Transverse colon (tissue), 4 donors: ENCODE measurements at regions not wholly inside any gene's neighbourhood (a gene's known extent, or its start where the extent isn't known, plus 50 kb on each side); places are given as distances from the start of the nearest gene placed in this dataset.

Experiments used
- DNase-seq: peaks from one replicate; pipeline ENCODE4 v3.0.0-alpha.2; 2019
- H3K27ac ChIP-seq, 4 donors: fragments of 200-600 bp; sonication (generic); 2 replicates each; pipeline ENCODE4 v1.5.1; 2016 to 2018; ENCODE audit warnings: inconsistent platforms in 4 of 4
- H3K27me3 ChIP-seq: fragments of 200-600 bp; sonication (generic); 2 replicates; pipeline ENCODE4 v1.5.1; 2017; ENCODE audit warnings: inconsistent platforms
- H3K36me3 ChIP-seq, 4 donors: fragments of 200-600 bp; sonication (generic); 2 replicates each; pipeline ENCODE4 v1.5.1; 2017 to 2019; ENCODE audit warnings: inconsistent platforms in 4 of 4
- H3K4me1 ChIP-seq, 4 donors: fragments of 200-600 bp; sonication (generic); 2 replicates each; pipeline ENCODE4 v1.5.1; 2017 to 2020; ENCODE audit warnings: inconsistent platforms in 4 of 4
- H3K4me3 ChIP-seq, 4 donors: fragments of 200-600 bp; sonication (generic); 1 replicate in 1 of 4; 2 replicates in 3 of 4; pipeline versions ENCODE4 v1.5.1 to v1.6.1; 2017 to 2019; ENCODE audit warnings: inconsistent platforms in 4 of 4
- H3K9me3 ChIP-seq, 2 donors: fragments of 200-600 bp; sonication (generic); 2 replicates each; pipeline ENCODE4 v1.5.1; 2017 to 2019; ENCODE audit warnings: inconsistent platforms in 2 of 2
- EP300 ChIP-seq: sonication (generic); formaldehyde crosslinking; IDR thresholded peaks from one replicate; pipeline ENCODE4 v1.6.1; 2017; ENCODE audit warnings: antibody characterized with exemption, low read depth
- POLR2A ChIP-seq: fragments of 450-650 bp; IDR thresholded peaks from one replicate; pipeline ENCODE4 v1.6.1; 2016; ENCODE audit warnings: antibody characterized with exemption, mild to moderate bottlenecking, moderate library complexity
- POLR2AphosphoS5 ChIP-seq, 3 donors: sonication (generic); formaldehyde crosslinking; IDR thresholded peaks; one replicate each; pipeline ENCODE4 v1.6.1; 2016; ENCODE audit warnings: antibody characterized with exemption in 3 of 3
- WGBS, 2 donors: methylation state at CpG; one replicate each; pipeline ENCODE4 v1.1.5; 2018; ENCODE audit warnings: low coverage in 1 of 2; 5-methylcytosine and 5-hydroxymethylcytosine counted together
- in situ Hi-C, 4 donors: fragments of 200-750 bp; cut with MboI; loops; one replicate each; pipeline versions ENCODE4 v1.15.0 to v1.15.1; 2017; ENCODE audit warnings: low sequenced_read_pairs in 3 of 4, low pct_ligation_motif_present in 1 of 4, low pct_unique_long_range_greater_than_20kb in 1 of 4
- intact Hi-C: fragments of 100-400 bp; cut with DNase I; formaldehyde crosslinking; loops from one replicate; pipeline ENCODE4 v1.15.1; 2023; ENCODE audit warnings: low total_unique reads
- TF ChIP-seq, protein P1 (sequence below), 5 experiments: fragments of 200-600 bp in 3 of 5; fragments of 450-650 bp in 2 of 5; sonication (generic) in 3 of 5; IDR thresholded peaks; 1 replicate in 2 of 5; 2 replicates in 3 of 5; pipeline ENCODE4 v1.5.1; 2016 to 2017; ENCODE audit warnings: antibody characterized with exemption in 5 of 5, inconsistent platforms in 3 of 5, mild to moderate bottlenecking in 2 of 5, moderate library complexity in 1 of 5

DNA sequence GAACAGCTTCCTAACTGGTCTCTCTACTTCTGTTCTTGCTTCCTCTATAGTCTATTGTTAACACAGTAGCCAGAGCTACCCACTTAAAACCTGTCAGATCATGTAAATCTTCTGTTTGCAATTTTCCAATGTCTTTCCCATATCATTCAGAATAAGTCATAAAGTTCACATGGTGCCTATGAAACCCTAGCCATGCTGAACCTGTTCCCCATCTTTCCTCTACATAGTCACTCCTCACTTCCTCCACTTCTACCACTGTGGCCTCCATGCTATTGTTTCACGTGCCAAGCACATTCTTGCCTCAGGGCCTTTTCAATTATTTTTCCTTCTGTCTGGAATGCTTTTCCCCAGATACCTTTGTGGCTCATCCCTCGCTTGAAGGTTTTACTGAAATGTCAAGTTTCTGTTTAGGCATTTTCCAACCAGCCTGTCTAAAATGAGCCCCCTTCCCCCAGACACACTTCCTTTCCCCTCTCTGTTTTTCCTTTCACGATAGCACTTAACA is 132.1 kb downstream of the DYRK2 start:
- in situ Hi-C loops, result no loop called here
- H3K36me3 ChIP-seq, result no peaks in the 10 kb centered on the region
- 88 to 91% methylated on average over 3 of the region's 3 CpGs for WGBS, 2 donors
- H3K4me3 ChIP-seq, result no peak overlapping the region
- intact Hi-C loops, result no loop called here
- no peaks in the 10 kb centered on the region for H3K4me1 ChIP-seq
- no peak overlapping the region for H3K27ac ChIP-seq
- no peaks in the 10 kb centered on the region for H3K9me3 ChIP-seq
- no peaks in the 10 kb centered on the region for H3K27me3 ChIP-seq
- no peak for DNase-seq
- no peak for TF ChIP-seq POLR2AphosphoS5 (IDR thresholded peaks at IDR 0.05)
- TF ChIP-seq, protein P1, sequence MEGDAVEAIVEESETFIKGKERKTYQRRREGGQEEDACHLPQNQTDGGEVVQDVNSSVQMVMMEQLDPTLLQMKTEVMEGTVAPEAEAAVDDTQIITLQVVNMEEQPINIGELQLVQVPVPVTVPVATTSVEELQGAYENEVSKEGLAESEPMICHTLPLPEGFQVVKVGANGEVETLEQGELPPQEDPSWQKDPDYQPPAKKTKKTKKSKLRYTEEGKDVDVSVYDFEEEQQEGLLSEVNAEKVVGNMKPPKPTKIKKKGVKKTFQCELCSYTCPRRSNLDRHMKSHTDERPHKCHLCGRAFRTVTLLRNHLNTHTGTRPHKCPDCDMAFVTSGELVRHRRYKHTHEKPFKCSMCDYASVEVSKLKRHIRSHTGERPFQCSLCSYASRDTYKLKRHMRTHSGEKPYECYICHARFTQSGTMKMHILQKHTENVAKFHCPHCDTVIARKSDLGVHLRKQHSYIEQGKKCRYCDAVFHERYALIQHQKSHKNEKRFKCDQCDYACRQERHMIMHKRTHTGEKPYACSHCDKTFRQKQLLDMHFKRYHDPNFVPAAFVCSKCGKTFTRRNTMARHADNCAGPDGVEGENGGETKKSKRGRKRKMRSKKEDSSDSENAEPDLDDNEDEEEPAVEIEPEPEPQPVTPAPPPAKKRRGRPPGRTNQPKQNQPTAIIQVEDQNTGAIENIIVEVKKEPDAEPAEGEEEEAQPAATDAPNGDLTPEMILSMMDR (IDR thresholded peaks at IDR 0.05), result no peak
- TF ChIP-seq EP300, result no peak
- no peak for TF ChIP-seq POLR2A

GRCh38 chr12:67782573-67782972 is 134.0 kb downstream of the DYRK2 start:
- Histone ChIP-seq H3K27me3 (no peaks in the 10 kb centered on the region), H3K4me3 (no peak overlapping the region), H3K36me3 (no peaks in the 10 kb centered on the region), H3K27ac (no peak overlapping the region), H3K9me3 (no peaks in the 10 kb centered on the region), H3K4me1 (no peaks in the 10 kb centered on the region)
- 96 to 100% methylated on average over 1 of the region's 1 CpG for WGBS, 2 donors
- DNase-seq, result no peak
- in situ Hi-C loops, result no loop called here
- TF ChIP-seq, protein P1 (IDR thresholded peaks at IDR 0.05), result no peak
- TF ChIP-seq POLR2A, result no peak
- no peak for TF ChIP-seq EP300
- no peak for TF ChIP-seq POLR2AphosphoS5 (IDR thresholded peaks at IDR 0.05)
- intact Hi-C loops, result no loop called here

GRCh38 chr12:67783393-67783792 is 134.8 kb downstream of the DYRK2 start:
- H3K27me3 ChIP-seq, result no peaks in the 10 kb centered on the region
- TF ChIP-seq EP300, result no peak
- TF ChIP-seq, protein P1 (IDR thresholded peaks at IDR 0.05), result no peak
- TF ChIP-seq POLR2A, result no peak
- TF ChIP-seq POLR2AphosphoS5 (IDR thresholded peaks at IDR 0.05), result no peak
- no peak overlapping the region for H3K4me3 ChIP-seq
- intact Hi-C loops (no loop called here), in situ Hi-C loops (no loop called here)
- no peaks in the 10 kb centered on the region for H3K9me3 ChIP-seq
- DNase-seq, result no peak
- no peaks in the 10 kb centered on the region for H3K36me3 ChIP-seq
- WGBS, 2 donors, result 42 to 69% methylated on average over 1 of the region's 1 CpG
- H3K27ac ChIP-seq, result no peak overlapping the region
- no peaks in the 10 kb centered on the region for H3K4me1 ChIP-seq

GRCh38 chr12:67784831-67785230 is 136.3 kb downstream of the DYRK2 start:
- Histone ChIP-seq H3K27me3 (no peaks in the 10 kb centered on the region), H3K4me1 (no peaks in the 10 kb centered on the region), H3K27ac (no peak overlapping the region), H3K4me3 (no peak overlapping the region), H3K36me3 (no peaks in the 10 kb centered on the region), H3K9me3 (no peaks in the 10 kb centered on the region)
- intact Hi-C loops, result no loop called here
- in situ Hi-C loops, result no loop called here
- no peak for TF ChIP-seq EP300
- TF ChIP-seq POLR2AphosphoS5 (IDR thresholded peaks at IDR 0.05), result no peak
- no peak for TF ChIP-seq POLR2A
- TF ChIP-seq, protein P1 (IDR thresholded peaks at IDR 0.05), result no peak
- DNase-seq, result no peak
- WGBS, 2 donors, result 66 to 80% methylated on average over 3 of the region's 3 CpGs
